Mucosa of gallbladder (tissue), 1 donor: ENCODE measurements at regions not wholly inside any gene's neighbourhood (a gene's known extent, or its start where the extent isn't known, plus 50 kb on each side); places are given as distances from the start of the nearest gene placed in this dataset.
"Not testable (repeated sequence)": the region's sequence is repeated elsewhere in the genome, so short reads cannot be mapped to it uniquely, and the experiment has no call there.

Experiments
- DNase-seq: peaks from one replicate; pipeline ENCODE4 v3.0.0-alpha.2; 2020; ENCODE audit warnings: low spot score
- donor health status: DM: no; HTN: no; CAD: no.

DNA sequence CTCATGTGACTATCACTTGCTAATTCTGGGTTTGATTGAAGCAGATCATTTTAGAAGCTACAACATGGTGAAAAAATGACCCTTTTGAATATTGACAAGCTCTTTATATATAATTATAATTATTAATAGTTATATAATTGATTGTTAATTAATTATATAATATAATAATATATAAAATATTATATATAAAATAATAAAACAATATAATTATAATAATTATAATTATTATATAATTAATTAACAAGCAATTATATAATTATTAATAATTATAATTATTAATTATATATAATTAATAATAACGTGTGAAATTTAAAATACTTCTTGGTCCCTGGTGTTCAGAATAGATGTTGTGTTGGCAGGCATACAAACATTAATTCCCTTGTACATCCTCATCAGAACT, 404.1 kb upstream of the CDH19 start:
- DNase-seq: no peak

DNA sequence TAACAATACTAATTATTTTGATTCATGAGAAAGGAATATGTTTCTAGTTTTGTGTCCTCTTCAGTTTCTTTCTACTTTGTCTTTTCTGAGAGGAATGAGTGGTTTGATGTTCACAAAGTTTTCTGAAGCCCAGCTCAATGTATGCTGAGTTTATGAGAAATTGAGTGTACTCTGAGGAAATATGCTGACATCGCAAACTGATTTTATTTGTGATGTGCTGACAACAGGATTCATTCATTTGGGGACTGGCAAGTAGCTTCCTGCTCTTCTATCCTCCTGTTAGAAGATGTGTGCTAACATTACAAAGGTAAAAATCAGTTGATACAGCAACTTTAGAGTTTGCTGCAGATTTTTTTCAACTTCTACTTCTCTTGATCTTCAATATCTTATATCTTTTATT, 403.2 kb upstream of the CDH19 start:
- no peak for DNase-seq

DNA sequence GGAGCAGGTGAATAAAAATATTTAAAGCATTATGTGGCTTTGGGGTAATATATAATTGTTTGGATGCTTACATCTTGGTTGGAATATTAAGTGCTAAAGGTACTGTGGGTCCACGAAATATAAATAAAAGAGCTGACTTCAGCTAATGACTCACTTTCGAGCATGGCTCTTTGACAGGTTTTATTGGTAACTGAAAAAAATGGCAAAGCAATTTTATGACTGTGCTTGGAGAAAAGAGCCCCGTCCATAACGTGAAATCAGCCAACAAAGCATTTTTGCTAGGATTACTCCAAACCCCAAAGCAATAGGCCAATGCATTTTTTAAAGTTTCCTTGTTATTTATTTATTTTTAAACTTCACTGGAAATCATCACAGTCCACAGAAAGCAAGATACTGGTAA, 397.2 kb upstream of the CDH19 start:
- DNase-seq: no peak

DNA sequence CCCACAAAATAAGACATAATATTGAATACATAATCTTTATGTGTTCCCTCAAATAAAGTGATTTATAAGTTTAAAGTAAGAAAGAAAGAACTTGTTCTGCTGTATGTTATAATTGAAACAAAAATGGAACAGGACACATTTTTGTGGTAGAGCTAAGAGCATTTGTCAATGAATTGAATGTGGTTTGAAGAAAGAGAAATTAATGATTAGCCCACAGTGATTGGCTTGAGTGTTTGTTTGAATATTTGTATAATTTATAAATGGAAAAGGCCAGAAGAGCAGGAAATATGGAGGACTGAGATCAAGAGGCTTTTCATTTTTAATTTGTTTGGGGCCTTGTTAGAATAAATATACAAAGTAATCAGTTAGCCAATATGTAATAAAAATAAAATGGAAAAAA, 395.1 kb upstream of the CDH19 start:
- no peak for DNase-seq

DNA sequence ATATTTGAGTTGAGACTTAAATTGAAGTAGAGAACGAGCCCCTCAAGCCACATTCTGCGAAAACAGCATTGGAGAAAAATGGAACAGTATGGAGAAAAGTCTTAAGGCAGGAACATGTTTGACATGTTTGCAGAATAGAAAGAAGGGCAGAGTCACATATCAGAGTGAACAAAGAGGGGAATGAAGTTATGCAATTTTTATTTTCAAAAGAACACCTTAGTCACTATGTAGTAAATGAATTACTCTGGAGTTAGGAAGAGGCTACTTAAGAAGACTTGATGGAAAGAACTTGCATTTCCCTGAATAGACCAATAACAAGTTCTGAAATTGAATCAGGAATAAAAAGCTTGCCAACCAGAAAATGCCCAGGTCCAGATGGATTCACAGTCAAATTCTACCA, 391.4 kb upstream of the CDH19 start:
- no peak for DNase-seq

DNA sequence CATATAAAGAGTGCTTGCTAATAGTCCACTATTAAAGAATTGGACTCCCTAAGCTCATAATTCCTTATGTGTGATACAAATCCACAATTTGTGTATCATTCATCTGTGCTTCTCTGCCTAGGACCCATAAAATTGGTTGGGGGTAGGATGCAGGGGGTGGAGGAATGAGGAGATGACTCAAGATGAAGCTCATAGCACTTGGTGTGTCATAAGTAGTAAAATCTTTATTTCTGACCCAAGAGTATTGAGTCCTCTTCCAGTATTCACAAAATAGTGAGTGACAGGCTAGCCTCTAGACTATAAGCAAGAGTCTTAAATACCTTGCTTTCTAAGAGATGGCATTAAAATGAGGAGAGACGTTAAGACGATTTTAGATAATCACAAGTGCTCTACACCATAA, 390.9 kb upstream of the CDH19 start:
- no peak for DNase-seq

DNA sequence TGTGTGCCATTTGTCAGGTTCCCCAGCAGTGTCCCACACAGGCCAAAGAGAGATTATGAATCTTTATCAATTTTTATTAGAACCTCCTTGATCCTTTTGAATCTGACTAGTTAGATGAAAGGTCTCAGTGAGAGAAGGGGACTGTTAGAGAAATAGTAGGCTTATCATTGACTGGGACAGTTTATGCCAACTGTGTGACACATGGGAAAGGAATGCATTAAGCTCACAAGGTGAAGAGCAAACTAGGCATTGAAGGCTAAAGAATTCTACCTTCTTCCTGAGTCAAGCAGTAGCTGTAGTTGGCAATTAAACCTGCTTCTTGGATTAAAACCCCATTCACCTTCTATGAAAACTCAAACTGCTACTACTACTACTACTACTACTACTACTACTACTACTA, 389.6 kb upstream of the CDH19 start:
- peak; percentile 64 for DNase-seq

DNA sequence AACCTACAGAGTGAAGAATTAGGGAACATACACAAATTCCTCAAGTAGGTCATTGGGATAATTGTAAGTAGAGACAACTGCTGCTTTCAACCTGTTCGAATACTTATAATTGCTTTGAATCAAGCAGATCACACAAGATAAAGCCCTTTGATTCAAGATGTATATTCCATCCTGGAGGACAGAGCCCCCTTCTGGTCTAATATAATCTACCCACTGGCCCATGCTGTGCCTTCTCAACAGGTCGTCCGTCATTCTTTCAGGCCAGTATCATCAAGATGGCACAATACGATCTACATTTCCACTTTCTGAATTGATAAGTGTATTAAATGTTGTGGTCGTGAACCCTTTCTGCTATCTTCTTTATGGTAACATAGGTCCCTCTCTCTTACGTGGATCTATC, 387.0 kb upstream of the CDH19 start:
- no peak for DNase-seq

DNA sequence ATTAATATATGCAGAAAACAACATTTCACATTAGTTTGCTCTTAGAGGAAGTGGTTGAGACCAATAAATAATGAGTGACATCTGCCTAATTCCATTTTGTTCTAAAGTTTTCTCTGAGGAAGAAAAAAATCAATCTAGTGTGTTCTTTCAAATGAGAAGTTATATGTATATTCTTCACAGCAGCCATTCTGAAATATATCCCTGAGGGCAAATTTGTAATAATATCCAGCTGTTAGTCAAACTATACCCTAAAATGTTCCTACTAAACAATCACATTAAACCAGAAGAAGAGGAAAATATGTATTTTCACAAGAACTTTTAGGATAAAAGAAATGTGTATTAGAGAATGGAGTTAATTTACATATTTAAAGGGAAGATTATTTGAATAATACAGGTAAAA, 375.1 kb upstream of the CDH19 start:
- DNase-seq: no peak

DNA sequence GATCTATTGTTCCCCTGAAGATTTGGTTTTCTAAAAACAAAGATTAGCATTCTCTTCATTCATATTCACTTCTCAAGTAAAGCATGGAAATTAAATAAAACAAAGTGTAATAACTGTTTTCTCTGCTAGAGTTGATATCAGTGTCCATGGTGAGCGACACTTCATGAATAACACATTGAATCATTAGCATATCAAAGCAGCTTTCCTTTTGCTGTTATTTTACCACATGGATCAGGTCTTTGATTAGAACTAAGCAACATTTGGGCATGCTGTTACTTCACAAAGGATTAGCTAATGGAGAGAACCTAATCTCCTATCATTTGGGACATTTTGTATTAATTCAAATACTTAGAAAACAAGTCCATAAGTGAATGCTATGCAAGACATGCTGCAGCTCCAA, 368.8 kb upstream of the CDH19 start:
- DNase-seq: no peak

DNA sequence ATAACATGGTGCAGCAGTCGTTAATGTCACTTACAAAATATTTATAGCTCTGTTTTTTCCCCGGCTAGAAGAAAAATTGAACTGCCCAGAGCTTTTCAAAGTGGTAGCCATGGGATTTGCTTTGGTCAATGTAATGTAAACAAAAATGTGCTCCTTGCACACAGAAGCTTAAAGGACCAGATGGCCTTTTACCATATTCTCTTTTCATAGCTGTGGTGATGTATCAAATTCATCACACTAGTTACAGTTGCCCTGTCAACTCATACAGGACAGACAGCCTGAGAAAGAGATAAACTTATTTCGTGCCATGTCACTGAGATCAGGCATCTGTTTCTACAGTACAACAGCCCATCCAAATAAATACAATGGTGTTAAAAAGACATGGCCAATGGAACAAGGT, 368.1 kb upstream of the CDH19 start:
- no peak for DNase-seq

DNA sequence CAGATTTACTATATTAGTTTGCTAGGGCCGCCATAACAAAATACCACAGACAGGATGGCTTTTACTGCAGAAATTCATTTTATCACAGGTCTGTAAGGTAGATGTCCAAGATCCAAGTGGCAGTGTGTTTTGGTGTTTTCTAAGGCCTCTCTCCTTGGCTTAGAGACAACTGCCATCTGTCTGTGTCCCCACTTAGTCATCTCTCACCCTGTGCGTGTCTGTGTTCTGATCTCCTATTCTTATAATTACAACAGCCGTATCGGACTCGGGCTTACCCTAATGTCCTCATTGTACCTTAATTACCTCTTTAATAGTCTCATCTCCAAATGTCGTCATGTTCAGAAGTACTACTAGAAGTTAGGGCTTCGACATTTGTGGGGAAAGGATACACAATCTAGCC, 362.3 kb upstream of the CDH19 start:
- DNase-seq: no peak

DNA sequence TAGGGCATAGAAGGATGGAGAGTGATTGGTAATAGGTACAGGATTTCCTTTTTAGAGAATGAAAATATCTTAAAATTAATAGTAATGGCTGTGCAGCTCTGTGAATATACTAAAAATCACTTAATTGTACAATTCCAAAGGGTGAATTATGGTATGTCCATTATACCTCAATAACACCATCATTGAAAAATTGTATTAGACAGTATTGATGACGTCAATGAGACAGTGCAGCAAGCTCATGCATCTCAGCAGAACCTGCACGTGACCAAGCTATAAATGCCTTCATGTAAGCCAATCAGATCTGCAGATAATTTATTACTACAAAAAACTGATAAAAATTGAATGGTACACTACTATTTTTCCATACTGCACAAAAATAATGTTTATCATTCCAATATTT, 354.4 kb upstream of the CDH19 start:
- no peak for DNase-seq

DNA sequence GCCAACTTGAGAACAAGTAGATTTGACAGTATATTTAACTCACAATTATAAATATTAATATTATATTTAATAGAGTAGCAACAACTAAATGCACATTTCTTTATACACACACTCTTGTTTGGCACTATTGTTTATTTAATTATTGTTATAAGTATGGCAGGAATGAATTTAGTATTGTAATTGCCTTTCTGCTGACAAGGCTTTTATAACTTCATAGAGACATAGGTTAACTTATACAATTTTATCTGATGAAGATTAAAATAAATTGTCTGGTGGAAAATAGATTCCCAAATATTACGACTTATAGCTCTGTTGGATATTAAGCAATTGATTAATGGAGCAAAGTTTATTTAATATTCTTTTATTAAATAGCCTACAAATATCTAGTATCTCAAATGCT, 347.9 kb upstream of the CDH19 start:
- DNase-seq: no peak

DNA sequence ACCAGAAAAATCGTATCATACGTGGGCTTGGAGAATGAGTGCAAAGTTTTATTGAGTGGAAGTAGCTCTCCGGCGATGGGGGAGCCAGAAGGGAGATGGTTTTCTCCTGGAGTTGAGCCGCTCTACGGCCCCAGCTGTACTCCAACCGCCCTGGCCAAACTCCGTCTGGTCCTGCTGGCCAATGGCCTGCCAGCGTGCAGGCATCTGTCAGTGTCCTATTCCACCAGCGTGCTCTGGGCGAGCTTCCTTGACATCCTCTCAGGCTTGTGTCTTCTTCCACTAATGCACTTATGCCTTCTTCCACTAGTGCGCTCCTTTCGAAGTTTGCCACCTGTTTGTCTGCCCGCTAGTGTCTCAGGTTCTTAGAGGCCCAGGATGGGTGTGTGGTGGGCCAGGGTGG, 345.5 kb upstream of the CDH19 start:
- DNase-seq: no peak

DNA sequence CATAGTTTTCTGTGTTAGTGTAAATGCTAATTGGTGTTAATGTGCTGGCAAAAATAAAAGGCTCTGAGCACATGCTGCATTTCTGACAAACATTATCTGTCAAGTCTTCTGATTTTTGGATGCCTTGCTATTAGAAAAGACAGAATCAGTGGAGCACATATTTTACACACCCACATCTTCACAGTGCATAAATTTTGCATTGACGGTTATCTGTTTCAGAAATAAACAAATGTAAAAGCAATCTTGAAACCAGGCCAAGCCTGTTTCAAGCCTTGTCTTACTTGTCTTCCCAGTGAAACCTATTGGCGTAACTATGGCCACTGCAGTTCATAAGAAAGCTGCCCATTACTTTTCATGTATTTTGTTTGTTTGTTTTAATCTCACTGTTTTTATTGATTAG, 333.7 kb upstream of the CDH19 start:
- no peak for DNase-seq

DNA sequence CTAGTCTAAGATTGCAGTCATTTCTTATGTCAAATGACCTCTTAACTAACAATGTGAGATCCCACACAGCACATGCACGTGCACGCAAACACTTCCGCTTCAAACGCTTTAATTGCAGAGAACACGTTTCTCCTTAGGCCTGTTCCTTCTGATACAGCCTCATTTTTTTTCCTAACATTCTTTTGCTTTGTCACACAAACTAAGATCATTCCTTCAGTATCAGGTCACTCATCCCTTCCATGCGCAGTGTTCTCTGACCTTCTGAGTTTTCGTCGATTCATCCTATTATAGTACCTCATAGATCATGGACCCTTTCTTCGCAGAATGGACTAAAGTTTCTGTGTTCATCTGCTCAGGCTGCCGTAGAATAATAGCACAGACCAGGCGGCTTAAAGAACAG, 327.1 kb upstream of the CDH19 start:
- DNase-seq: no peak

DNA sequence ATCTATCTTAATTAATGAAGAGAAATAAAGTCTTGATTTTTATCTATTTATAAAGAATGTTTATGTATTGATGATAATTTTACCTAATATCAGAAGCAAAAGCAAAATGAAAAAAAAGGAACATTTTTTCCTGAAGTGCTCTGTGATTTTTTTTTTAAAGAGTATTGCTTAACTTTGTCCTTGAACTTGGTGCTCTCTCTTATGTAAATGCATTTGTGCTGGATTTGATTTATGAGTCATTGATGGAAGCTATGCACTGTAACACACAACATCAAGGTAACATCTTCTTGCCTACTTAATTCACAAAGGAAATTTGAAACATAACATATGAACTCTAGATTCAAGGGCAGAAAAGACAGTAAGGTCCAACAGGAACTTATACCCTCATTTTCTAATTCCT, 312.9 kb upstream of the CDH19 start:
- DNase-seq: no peak

DNA sequence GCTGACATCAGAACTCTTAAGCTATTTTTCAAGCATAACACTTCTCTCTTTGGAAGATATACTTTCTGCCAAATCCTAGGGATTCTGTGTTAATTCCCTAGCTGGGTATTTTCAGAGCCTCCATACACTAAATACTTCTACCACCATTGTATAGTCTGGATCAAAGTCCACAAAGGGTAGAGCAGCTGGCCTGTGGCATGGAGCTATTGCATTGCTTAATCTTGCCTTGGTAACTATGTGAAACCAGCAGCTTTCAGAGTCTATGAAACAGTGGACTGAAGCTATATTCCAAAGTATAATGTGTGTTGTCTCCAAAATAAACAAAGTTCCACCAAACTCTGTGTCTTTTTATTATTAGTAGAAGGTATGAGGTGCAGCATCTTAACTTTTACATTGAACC, 296.9 kb upstream of the CDH19 start:
- DNase-seq: no peak

DNA sequence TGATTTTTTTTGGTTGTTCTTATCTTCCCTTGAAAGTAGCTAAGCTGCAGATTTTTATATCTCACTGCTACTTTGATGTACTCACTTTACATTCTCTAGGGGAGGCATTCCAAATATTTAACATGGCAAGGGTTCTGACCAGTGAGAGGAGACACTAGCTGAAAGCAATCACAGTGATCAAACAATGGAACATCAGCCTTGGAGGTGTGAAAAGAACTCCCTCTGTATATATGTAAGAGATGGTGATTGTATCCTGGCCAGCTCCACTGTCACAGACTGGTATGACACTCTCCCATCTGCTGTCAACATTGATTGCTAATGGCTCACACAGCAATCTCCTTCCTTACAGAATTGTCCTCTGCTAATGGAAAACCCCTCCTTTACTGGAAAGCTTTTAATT, 291.7 kb upstream of the CDH19 start:
- DNase-seq: no peak

DNA sequence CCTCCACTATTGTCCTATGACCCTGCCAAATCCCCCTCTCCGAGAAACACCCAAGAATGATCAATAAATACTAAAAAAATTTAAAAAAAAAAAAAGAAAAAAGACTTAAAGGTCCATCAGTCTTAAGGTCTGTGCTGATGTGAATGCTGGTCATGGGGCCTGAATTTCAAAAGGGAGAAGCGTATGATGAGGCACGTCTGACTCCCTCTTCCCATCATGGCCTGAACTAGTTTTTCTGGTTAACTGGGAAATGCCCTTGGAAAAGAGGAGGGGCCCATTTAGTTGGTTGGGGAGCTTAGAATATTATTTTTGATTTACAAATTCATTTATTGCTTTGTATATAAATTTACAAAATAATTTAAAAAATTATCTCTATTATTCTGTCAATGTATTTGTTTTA, 291.0 kb upstream of the CDH19 start:
- DNase-seq: no peak

DNA sequence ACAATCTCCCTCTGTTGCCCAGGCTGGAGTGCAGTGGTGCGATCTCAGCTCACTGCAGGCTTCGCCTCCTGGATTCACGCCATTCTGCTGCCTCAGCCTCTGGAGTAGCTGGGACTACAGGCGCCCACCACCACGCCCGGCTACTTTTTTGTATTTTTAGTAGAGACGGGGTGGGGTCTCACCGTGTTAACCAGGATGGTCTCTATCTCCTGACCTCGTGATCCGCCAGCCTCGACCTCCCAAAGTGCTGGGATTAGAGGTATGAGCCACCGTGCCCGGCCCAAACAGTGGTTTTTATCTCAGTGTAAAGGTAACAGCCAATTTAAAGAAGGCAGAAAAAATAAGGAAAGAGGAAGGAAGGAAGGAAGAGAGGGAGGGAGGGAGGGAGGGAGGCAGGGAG, 288.5 kb upstream of the CDH19 start:
- DNase-seq: not testable (repeated sequence)

DNA sequence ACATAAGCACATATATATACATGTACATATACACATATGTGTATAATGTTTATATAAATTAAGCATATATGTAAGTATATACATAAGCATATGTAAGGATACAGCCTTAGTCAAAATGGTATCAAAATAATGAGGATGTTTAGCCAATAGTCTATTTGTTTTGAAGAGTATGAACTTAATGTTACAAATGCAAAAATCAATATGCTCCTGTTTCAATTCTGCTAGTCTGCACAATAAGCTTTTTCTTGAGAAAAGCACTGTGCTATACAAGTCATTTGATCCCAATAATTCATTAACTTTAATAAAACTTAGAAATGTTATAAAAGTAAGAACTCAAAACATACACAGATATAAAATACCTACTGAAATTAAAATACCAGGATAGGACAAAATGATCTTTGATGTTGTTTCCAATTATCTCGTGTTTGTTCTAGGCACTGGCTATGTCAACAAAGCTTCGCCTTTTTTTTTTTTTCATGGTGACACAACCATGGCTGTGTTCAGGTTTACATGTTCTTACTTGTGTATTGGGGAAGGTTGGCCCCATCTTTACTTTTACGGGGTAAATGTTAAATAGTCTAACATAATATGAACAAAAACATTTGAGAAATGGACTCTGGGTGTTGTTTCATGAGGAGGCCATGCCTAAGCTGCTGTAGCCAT, 271.1 kb upstream of the CDH19 start:
- no peak for DNase-seq

DNA sequence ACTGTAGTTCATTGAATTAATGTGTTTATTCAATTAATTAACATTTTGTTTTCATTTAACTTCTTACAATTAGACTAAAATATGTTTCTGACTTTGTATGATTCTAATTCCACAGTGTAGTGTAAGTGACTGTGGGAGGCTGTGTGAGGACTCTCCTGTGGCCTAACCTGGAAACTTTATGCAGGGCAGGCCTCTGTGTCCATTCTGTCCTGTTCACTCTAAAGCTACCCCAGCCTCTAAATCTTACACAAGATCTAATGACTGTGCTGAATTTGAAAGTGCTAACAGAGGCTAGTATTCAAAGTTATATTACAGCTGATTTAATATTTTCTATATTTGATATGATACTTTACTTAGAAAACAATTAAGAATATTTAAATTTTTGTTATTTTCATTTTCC, 270.5 kb upstream of the CDH19 start:
- no peak for DNase-seq

DNA sequence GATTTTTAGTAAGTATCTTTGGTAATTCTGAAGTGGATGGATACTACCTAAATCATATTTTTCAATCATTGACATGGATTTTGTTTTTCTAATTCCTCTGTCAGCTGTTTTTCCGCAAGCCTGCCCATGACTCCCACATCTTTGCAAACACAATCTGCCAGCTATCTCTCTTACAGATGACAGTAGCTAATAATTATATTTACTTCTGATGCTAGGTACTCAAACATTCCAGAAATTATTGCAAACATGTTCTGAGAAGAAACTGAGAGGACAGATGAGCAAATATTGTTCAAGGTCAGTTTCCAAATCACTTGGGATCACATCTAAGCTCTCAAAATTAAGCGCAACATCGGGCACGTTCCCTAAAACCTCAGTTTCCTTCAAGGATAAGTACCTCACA, 270.0 kb upstream of the CDH19 start:
- DNase-seq: no peak
